ENCODE measurements at regions not wholly inside any gene's neighbourhood (a gene's known extent, or its start where the extent isn't known, plus 50 kb on each side); places are given as distances from the start of the nearest gene placed in this dataset.

GRCh38 chr14:61119006-61119405 lies 138.0 kb downstream of the SLC38A6 start:
- WGBS, 2 experiments (ENCODE audit: extremely low coverage in 1 of 2, insufficient coverage in 1 of 2, insufficient read length in 1 of 2, insufficient replicate concordance in 2 of 2, low coverage in 1 of 2, low lambda C conversion rate in 2 of 2, missing lambda C conversion rate in 1 of 2), result 16% methylated on average over 1 of the region's 1 CpG; no CpG with 5 or more reads in 1 of the 2 experiments
- Histone ChIP-seq H3K27ac (ENCODE audit: low read depth, low read length) (no peak overlapping the region), H2BK12ac (ENCODE audit: low read depth, low read length) (no peak overlapping the region), H3K14ac (ENCODE audit: insufficient read length) (no peak overlapping the region), H3K56ac (replicated peaks; ENCODE audit: insufficient read length, low read depth, low read length) (no peak overlapping the region), H2AK5ac (ENCODE audit: low read depth, low read length) (no peak overlapping the region), H3K27me3 (replicated peaks in 1 of 4; ENCODE audit: control insufficient read depth in 3 of 4, extremely low read depth in 1 of 4, insufficient read depth in 3 of 4, low read length in 3 of 4) (no peaks in the 10 kb centered on the region), H3K4ac (replicated peaks; ENCODE audit: insufficient read length, low read depth, low read length) (no peak overlapping the region), H2BK20ac (ENCODE audit: low read length) (no peak overlapping the region), H4K5ac (ENCODE audit: insufficient read length, low read depth, low read length) (no peak overlapping the region), H2BK15ac (ENCODE audit: low read length) (no peak overlapping the region), H3K79me2 (ENCODE audit: control insufficient read depth in 1 of 2, insufficient read depth in 2 of 2, low read length in 2 of 2) (no peaks in the 10 kb centered on the region), H3K79me1 (ENCODE audit: low read depth, low read length) (no peaks in the 10 kb centered on the region), H3K36me3 (ENCODE audit: control insufficient read depth in 2 of 4, insufficient read depth in 4 of 4, low read length in 3 of 4) (peaks cover 0 to 8% (median 2%) of the 10 kb centered on the region in 4 experiments; a peak in 2 of 8 replicates), H4K91ac (replicated peaks; ENCODE audit: insufficient read length, low read length) (no peak overlapping the region), H2BK5ac (ENCODE audit: low read depth, low read length) (no peak overlapping the region), H3K18ac (ENCODE audit: extremely low read depth, low read length) (no peak overlapping the region), H2BK120ac (replicated peaks; ENCODE audit: low read depth, low read length) (no peak overlapping the region), H3K9ac (replicated peaks in 1 of 4; ENCODE audit: extremely low read depth in 1 of 4, low read depth in 3 of 4, low read length in 3 of 4) (no peak overlapping the region), H4K20me1 (replicated peaks in 1 of 2; ENCODE audit: control insufficient read depth in 1 of 2, insufficient read depth in 2 of 2, low read length in 2 of 2) (no peaks in the 10 kb centered on the region), H3K9me3 (ENCODE audit: insufficient read depth in 2 of 2, low read depth in 1 of 2, low read length in 1 of 2) (peaks cover 19 to 32% of the 10 kb centered on the region in 2 experiments), H2AFZ (ENCODE audit: low read length) (no peak overlapping the region), H3K4me1 (replicated peaks in 1 of 4; ENCODE audit: control insufficient read depth in 3 of 4, insufficient read depth in 4 of 4, low read length in 3 of 4) (peaks cover 0 to 7% (median under 1%) of the 10 kb centered on the region in 4 experiments; a peak in 4 of 7 replicates), H3K23me2 (ENCODE audit: low read depth, low read length) (no peaks in the 10 kb centered on the region), H3K4me3 (ENCODE audit: extremely low read depth in 1 of 4, insufficient read depth in 2 of 4, low read depth in 3 of 4, low read length in 4 of 4) (no peak overlapping the region; a peak in 1 of 8 replicates), H3K4me2 (ENCODE audit: insufficient read depth in 1 of 2, low read depth in 2 of 2, low read length in 2 of 2) (peak overlapping the region; percentile 16 to 20; a peak in 2 of 4 replicates), H4K8ac (ENCODE audit: extremely low read depth, insufficient read depth, low read length) (no peak overlapping the region), H3K23ac (ENCODE audit: insufficient read length) (no peak overlapping the region)
- FAIRE-seq (no peak), DNase-seq (ENCODE audit: low read depth in 1 of 2, low spot score in 2 of 2) (no peak)
- CTCF ChIA-PET (ENCODE audit: partially characterized antibody), result no interaction called here
- POLR2A ChIA-PET (ENCODE audit: partially characterized antibody), result no interaction called here
- TF ChIP-seq RXRA (IDR thresholded peaks at IDR 0.05; ENCODE audit: insufficient read depth, low read depth, low read length) (no peak), SIN3A (conservative IDR thresholded peaks at IDR 0.05 in 1 of 2, IDR thresholded peaks at IDR 0.05 in 1 of 2; ENCODE audit: low read depth in 1 of 2, low read length in 2 of 2) (no peak), YY1 (IDR thresholded peaks at IDR 0.05; ENCODE audit: low read depth, low read length) (no peak), SP4 (IDR thresholded peaks at IDR 0.05; ENCODE audit: low read length) (no peak), POLR2A (IDR thresholded peaks at IDR 0.05; ENCODE audit: control extremely low read depth in 1 of 2, low read depth in 2 of 2, low read length in 2 of 2) (no peak), SIX5 (IDR thresholded peaks at IDR 0.05; ENCODE audit: low read depth, low read length) (no peak), HDAC6 (IDR thresholded peaks at IDR 0.05; ENCODE audit: low read depth, low read length) (no peak), USF2 (IDR thresholded peaks at IDR 0.05; ENCODE audit: low read length) (no peak), SRF (IDR thresholded peaks at IDR 0.05; ENCODE audit: low read depth, low read length) (no peak), NANOG (IDR thresholded peaks at IDR 0.05; ENCODE audit: insufficient read depth, low read depth, low read length, poor library complexity, severe bottlenecking) (no peak), SUZ12 (IDR thresholded peaks at IDR 0.05; ENCODE audit: low read length) (no peak), BRCA1 (IDR thresholded peaks at IDR 0.05; ENCODE audit: low read depth, low read length) (no peak), PHF8 (conservative IDR thresholded peaks at IDR 0.05; ENCODE audit: low read depth, low read length) (no peak), GABPA (IDR thresholded peaks at IDR 0.05; ENCODE audit: borderline replicate concordance, insufficient read depth, low read length) (no peak), JUND (IDR thresholded peaks at IDR 0.05; ENCODE audit: low read length) (no peak)
